GM19023 (cell line): ENCODE measurements at regions not wholly inside any gene's neighbourhood (a gene's known extent, or its start where the extent isn't known, plus 50 kb on each side); places are given as distances from the start of the nearest gene placed in this dataset.
"Not testable (repeated sequence)": the region's sequence is repeated elsewhere in the genome, so short reads cannot be mapped to it uniquely, and the experiment has no call there.

Experiments used
- ATAC-seq: cut with Tn5 transposase; IDR thresholded peaks from one replicate; pipeline ENCODE4 v1.9.1; 2021; ENCODE audit warnings: mild to moderate bottlenecking, moderate library complexity; ENCODE audit not compliant: unreplicated experiment

DNA sequence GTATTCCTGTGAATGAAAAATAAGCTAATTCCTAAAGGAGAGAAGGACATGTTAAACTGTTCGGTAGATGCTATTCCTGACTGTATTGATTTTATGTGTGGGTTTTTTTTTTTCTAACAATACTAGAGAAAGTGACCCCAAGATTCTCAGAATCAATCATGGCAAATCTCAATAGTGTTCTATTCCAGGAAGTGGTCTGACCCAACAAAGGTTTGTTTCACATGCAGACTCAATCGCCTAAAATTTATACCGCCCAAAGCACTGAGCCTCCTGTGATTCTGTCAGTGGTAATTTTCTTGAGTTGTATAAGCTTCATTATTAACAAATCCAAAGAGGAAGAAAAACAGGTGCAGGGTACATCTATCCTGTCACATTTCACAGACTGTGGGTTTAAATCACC is 293.7 kb downstream of the SUCLA2 start:
- ATAC-seq = no peak

DNA sequence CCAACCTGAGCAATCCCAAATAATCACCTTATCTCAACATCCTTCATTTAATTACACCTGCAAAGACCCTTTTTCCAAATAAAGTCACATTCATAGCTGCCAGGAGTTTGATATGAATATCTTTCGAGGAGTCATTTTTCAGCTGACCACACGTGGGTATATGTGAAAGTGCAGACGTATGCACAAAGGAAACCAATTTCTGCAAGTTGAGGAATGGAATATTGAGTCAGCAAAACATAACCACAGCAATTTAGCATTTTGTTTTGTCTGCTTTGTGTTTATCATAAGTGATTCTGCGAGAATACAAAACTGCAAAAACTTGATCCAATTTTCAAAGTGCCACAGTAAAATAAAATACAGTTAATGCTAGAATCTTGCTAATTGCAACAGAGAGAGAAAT is 295.9 kb downstream of the SUCLA2 start:
- no peak for ATAC-seq

- no peak for ATAC-seq
These were observed 304.4 kb downstream of the SUCLA2 start for GRCh38 chr13:47696674-47697073.

DNA sequence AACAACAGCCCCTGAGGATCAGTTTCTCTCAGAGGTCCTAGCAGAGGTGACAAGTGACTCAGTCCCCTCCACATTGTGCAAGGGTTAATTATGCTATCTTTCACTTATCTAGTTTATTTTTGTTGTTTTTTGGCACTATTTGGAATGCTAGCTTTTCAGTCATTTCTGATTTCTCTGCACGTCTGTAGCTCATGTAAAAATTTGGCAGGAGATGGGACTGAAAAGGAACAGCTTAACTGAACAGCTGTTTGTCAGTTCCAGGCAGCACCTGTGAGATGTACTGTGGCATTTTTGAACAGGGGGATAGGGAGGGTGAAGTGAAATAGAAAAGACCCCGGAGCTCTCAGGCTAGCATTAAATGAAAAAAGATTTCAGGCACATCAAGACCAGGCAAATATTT is 313.5 kb downstream of the SUCLA2 start:
- ATAC-seq = no peak

GRCh38 chr13:47685156-47685555 is 315.9 kb downstream of the SUCLA2 start:
- ATAC-seq = not testable (repeated sequence)

- ATAC-seq = no peak
These were observed 320.3 kb downstream of the SUCLA2 start for GRCh38 chr13:47680748-47681147.

- ATAC-seq = no peak
These were observed 321.7 kb downstream of the SUCLA2 start for GRCh38 chr13:47679401-47679800.

DNA sequence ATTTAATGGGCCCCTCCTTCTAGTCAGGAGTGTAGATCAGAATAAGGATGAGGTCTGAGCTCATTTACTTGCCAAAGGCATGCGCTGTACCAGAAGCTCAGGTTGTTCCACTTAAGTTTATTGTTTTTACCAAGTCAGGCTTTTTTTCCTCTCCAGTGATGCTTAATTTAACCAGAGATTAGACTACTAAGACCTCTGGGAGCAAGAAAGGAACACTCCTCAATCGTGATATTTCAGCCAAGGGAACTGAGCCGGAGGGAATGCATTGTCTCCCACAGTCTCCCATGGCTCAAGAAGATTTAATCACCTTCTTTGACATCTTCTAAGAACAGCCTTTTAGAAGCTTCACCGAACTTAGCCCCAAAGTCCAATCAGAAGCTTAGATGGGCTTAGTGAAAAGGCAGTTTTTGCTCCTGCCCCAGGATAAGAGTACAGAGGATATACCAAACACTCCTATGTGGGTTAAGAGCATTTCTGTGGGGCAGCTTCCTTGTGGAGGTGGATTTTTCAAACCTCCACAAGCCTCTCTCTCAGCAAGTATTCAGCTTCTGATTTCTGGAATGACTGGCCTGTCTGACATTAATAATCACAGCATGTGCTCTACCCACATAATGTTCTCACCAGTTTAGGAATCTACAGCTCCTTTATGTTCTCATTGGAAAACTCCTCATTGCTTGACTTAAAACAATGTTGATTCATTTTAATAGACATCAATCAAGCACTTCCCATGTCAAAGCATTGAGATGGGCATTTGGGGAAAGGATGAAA is 322.7 kb downstream of the SUCLA2 start:
- no peak for ATAC-seq

DNA sequence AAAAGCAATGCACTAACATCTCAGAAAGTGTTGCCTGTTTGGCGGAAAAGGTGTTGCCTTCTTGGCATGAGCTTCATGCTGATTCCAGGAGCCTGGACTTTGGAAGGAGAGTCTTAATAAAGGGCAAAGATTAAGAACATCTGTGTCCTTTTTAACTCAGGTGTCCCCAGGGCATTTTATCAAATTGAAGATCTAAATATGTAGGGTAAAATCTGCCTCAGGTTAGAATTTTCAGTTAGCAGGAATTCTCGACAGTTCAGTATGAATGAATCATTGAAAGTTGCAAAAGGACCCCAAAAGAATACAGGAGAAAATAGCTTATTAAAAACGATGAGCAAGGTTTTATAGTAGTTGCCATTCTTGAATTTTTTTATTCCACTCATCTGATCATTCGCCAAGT is 325.2 kb downstream of the SUCLA2 start:
- no peak for ATAC-seq

DNA sequence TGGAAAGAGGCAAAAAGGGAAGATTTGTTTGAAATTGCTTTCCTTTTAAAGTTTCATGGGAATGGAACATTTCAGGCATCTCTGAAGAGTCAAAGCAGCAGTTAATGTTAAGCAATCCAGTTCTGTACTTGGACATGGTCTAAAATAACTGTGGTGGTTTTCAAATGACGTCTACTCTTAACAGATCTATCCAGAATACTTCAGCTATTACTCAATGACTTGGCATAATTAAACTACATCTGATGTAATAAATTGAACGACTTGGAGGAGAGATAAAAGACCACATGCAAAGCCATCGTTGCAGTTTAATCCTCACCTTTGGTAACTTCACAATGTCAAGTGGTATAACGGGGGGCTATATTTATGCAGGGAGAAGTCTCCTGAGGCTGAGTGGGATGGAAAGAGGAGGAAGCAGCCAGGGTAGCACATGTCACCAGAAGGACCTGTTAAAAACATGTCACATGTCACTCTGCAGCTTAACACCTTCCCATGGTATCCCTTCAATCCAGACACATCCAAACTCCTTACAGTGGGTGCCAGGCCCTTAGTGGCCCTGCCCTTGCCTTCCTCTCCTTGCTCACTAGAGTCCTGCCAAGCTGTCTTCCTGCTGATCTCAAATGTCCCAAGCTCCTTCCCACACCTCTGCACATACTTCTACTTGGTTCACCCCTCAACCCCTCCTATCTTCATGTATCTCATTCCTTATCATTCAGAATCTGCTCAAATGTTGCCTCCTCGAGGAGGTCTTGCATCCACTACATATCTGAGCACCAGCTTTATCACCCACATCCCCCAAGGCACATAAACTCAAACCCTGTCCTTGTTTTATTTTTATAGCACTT is 327.8 kb downstream of the SUCLA2 start:
- ATAC-seq = no peak

GRCh38 chr13:47672245-47673008 is 328.6 kb downstream of the SUCLA2 start:
- no peak for ATAC-seq

DNA sequence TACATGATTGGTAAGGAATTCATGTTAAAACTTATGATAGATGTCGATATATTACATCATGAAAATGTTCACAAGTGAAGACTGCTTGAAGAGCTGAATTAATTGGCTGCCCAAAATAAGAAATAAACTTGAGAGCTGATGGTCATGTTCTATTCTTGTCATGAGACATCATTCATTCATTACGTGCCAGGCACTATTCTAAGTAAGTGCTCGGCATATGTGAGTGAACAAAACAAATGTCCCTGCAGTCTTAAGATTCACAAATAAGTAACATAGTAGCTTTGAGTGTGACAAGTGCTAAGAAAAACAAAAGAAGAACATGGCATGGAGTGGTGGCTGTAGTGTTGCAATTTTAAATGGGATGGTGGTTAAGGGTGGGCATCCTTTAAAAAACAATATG is 329.3 kb downstream of the SUCLA2 start:
- no peak for ATAC-seq

DNA sequence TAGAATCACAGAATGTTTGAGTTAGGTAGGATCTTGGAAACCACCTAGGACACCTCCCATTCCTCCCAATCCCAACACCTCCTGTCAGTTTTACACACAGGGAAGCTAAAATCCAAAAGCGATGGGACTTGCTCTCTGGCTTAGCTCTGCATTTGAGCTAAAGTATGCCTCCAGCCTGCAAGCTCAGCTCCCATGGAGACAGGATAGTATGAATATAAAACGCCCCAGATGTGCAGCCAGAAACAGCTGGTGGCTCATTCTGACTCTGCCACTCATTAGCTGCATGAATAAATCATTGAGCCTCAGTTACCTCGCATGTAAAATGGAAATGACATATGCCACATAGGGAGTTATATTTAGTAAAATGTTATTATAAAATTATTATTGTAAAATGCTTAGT is 336.0 kb downstream of the SUCLA2 start:
- ATAC-seq = no peak

- ATAC-seq = no peak
These were observed 340.0 kb downstream of the SUCLA2 start for GRCh38 chr13:47661076-47661475.

- no peak for ATAC-seq
These were observed 344.4 kb downstream of the SUCLA2 start for GRCh38 chr13:47656651-47657050.

GRCh38 chr13:47650209-47650608 is 350.9 kb downstream of the SUCLA2 start:
- no peak for ATAC-seq

DNA sequence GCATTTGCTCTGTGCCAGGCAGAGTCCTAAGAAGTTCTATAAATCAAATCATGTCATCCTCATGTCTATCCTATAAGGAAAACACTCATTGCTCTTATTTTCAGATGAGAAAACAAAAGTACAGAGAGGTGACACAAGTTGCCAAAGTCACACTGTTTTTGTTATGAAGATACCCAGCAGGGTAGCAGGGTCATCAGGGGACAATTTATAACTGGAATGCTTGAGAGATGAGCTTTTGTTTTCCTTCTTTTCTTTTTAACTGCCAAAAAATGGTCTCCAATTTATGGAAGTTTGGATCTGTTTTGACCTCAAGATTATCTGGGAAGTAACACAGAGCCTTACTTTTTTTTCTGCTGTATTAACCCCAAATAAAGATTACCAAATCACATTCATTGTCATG is 354.1 kb downstream of the SUCLA2 start:
- no peak for ATAC-seq

- no peak for ATAC-seq
These were observed 354.8 kb downstream of the SUCLA2 start for GRCh38 chr13:47646298-47646697.

DNA sequence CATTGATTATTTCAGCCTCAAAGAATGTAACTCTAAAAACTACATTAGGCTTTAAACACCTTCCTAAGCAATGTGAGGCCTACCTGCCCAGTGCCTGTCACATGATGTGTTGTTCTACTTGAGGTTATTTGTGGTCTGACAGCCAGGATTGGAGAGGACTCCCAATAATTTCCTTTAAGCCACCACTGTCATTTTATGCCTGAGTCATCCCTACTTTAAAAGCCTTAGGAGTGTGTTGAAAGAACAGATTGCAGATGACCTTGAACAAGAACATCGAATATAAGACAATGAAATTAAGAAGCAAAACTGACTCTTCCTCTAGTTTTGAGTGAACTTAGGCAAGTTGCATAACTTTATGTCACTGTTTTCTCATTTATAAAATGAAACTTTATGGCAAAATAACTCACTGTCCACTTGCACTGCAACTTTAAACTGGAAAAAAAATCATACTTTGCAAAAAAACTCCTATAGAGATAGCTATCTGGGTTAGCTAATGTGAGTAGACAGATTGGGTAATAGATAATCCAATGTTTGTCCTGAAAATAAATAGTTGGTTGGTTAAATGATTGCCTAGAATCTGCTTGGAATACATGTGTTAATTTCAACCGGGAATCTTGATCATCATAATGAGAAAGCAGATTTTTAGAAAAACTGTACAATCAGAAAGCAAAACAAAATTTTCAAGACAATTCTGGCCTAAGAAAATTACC is 361.2 kb downstream of the SUCLA2 start:
- no peak for ATAC-seq

DNA sequence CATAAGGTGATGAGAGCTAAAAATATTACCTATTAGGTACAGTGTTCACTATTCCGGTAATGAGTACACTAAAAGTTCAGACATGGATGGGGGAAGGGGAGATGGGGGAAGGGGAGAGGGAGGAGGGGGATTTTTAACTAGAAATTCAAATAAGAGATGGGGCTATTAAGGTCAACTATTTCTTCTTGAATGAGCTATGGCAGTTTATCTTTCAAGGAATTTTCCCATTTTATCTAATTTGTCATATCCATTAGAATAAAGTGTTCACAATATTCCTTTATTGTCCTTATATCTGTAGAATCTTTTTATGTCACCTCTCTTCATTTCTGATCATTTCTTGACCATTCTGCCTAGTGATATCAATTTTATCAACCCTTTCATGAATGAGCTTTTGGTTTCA is 362.4 kb downstream of the SUCLA2 start:
- ATAC-seq = no peak

DNA sequence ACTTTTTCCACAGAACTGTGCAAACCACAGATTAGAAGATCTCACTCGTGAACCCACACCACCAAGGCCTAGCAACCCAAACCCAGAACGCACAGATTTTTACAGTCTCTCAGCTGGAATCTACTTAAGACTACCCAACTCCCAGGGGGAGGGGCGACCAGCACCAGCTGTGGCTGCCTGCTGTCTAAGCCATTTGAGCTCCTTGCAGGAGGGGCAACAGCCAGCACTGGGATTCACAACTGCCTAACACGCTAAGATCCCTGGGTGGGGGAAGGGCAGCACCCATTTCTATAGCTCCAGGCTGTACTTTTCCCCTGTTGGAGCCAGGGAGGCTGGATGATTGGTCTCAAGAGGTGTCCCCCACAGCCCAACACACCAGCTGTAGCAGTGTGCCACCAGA is 368.8 kb downstream of the SUCLA2 start:
- no peak for ATAC-seq
